ENCODE measurements at regions not wholly inside any gene's neighbourhood (a gene's known extent, or its start where the extent isn't known, plus 50 kb on each side); places are given as distances from the start of the nearest gene placed in this dataset.

DNA sequence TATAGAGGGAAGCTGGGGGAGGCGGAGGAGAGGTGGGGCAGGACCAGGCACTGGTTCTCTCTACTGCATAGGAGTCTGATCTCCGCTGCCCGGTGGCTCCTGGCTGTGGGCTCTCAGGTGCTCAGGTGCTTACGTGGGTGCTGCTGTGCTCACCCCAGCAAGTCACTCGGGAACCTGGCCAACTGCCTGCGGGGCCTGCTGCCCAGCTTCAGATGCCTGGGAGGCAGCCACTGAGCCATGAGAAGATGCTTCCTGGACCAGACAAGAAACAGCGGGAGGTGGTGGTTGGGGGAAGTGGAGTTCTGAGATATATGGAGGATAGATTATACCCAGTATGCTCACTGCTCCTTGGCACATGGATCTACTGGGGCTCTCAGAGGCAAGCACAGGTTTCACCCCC, 1303.4 kb downstream of the TBC1D22A start (continued):
- TF ChIP-seq, protein P1, sequence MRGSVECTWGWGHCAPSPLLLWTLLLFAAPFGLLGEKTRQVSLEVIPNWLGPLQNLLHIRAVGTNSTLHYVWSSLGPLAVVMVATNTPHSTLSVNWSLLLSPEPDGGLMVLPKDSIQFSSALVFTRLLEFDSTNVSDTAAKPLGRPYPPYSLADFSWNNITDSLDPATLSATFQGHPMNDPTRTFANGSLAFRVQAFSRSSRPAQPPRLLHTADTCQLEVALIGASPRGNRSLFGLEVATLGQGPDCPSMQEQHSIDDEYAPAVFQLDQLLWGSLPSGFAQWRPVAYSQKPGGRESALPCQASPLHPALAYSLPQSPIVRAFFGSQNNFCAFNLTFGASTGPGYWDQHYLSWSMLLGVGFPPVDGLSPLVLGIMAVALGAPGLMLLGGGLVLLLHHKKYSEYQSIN (CRISPR knock-in tag; IDR thresholded peaks at IDR 0.05; ENCODE audit: borderline replicate concordance) = no peak
- TF ChIP-seq CBX1 (IDR thresholded peaks at IDR 0.05; ENCODE audit: low read depth) = no peak
- TF ChIP-seq ZBTB7B (CRISPR knock-in tag; IDR thresholded peaks at IDR 0.05) = no peak
- TF ChIP-seq STAG1 (CRISPR knock-in tag; IDR thresholded peaks at IDR 0.05) = no peak
- TF ChIP-seq RARA (CRISPR knock-in tag; IDR thresholded peaks at IDR 0.05) = no peak
- TF ChIP-seq MZF1 (CRISPR knock-in tag; IDR thresholded peaks at IDR 0.05; ENCODE audit: borderline replicate concordance) = no peak
- TF ChIP-seq, protein P2, sequence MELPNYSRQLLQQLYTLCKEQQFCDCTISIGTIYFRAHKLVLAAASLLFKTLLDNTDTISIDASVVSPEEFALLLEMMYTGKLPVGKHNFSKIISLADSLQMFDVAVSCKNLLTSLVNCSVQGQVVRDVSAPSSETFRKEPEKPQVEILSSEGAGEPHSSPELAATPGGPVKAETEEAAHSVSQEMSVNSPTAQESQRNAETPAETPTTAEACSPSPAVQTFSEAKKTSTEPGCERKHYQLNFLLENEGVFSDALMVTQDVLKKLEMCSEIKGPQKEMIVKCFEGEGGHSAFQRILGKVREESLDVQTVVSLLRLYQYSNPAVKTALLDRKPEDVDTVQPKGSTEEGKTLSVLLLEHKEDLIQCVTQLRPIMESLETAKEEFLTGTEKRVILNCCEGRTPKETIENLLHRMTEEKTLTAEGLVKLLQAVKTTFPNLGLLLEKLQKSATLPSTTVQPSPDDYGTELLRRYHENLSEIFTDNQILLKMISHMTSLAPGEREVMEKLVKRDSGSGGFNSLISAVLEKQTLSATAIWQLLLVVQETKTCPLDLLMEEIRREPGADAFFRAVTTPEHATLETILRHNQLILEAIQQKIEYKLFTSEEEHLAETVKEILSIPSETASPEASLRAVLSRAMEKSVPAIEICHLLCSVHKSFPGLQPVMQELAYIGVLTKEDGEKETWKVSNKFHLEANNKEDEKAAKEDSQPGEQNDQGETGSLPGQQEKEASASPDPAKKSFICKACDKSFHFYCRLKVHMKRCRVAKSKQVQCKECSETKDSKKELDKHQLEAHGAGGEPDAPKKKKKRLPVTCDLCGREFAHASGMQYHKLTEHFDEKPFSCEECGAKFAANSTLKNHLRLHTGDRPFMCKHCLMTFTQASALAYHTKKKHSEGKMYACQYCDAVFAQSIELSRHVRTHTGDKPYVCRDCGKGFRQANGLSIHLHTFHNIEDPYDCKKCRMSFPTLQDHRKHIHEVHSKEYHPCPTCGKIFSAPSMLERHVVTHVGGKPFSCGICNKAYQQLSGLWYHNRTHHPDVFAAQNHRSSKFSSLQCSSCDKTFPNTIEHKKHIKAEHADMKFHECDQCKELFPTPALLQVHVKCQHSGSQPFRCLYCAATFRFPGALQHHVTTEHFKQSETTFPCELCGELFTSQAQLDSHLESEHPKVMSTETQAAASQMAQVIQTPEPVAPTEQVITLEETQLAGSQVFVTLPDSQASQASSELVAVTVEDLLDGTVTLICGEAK (IDR thresholded peaks at IDR 0.05) = no peak
- TF ChIP-seq, protein P2 (CRISPR knock-in tag; IDR thresholded peaks at IDR 0.05) = no peak
- TF ChIP-seq KLF15 (CRISPR knock-in tag; IDR thresholded peaks at IDR 0.05; ENCODE audit: borderline replicate concordance) = no peak

All from HepG2 (cell line).